HG02970 (cell line): ENCODE measurements at regions not wholly inside any gene's neighbourhood (a gene's known extent, or its start where the extent isn't known, plus 50 kb on each side); places are given as distances from the start of the nearest gene placed in this dataset.

Experiments
- ATAC-seq: cut with Tn5 transposase; IDR thresholded peaks from one replicate; pipeline ENCODE4 v1.9.1; 2021; ENCODE audit warnings: mild to moderate bottlenecking, moderate library complexity, moderate number of reproducible peaks; ENCODE audit not compliant: unreplicated experiment, low FRiP score

DNA sequence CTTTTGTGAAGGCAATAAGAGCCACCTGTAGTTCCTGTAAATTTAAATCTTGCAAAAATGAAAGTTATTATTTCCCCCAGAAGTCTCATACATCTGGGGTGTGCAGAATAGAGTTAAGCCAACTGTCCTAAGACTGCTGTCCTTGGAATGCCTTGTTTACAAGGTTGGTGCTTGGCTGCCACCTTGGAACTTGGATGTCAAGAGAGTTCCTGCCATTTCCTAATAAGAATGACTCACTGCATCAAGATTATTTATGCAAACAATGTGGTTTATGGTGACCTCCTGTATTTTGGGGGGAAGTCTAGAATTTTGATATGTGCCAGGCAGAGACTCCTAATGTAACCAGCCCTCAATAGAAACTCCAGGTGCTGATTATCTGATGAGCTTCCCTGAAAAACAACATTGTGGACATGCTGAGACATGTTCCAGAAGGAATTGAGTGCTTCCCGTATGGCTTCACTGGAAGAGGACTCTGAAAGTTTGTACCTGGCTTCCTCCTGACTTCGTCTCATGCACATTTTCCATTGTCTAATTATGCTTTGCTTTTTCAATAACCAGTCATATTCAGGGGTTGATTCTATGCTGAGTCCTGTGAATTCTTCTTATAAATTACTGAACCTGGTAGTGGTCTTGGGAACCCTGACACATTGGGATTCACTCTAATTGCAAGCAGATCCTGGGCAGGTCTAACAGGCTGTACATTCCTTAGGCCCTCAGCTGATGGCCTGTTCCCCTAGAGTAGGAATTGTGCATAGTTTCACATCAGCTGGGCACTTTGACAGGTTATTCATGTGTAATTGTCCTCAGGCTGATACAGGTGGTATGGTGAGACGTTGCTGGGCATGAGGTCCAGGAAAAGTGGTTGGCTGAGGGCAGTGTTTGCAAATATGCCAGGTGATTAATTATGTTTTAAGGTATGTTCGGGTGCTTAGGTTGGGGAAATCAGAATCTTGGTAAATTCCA, 1370.7 kb upstream of the TMEM132C start:
- ATAC-seq: no peak

DNA sequence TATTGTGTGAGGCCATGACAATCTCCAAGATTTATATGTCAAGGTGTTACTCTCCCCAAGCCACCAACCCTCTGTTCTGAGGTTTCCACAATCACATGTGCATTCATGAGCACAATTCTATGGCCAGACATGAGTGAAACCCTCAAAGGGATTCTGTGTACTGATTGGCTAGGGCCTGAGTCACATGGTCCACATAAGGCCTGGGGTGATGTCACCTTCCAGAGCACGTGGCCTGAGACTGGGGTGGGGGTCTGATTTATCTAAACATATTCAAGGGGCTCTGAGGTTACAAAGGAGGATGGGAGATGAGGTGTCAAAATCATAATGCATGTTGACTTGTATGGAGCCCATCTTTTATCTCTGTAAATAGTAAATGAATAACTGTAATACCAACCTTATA, 1369.9 kb upstream of the TMEM132C start:
- ATAC-seq: no peak

DNA sequence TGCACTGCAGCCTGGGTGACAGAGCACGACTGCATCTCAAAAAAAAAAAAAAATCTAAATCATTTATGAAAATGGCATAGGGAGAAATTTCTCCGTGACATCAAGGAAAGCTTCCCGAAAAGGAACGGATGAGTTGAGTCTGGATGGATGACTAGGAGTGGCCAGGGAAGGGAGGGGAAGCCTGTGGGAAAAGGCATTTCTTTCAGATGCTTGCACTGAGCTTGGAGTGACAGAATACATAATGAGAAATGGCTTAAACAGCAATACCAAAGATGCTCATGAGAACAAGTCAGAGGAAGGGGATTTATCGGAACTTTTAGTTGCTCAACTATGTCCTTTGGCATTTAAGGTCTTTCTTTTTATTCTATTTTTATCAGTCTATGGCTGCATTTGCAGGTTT, 1369.2 kb upstream of the TMEM132C start:
- no peak for ATAC-seq

DNA sequence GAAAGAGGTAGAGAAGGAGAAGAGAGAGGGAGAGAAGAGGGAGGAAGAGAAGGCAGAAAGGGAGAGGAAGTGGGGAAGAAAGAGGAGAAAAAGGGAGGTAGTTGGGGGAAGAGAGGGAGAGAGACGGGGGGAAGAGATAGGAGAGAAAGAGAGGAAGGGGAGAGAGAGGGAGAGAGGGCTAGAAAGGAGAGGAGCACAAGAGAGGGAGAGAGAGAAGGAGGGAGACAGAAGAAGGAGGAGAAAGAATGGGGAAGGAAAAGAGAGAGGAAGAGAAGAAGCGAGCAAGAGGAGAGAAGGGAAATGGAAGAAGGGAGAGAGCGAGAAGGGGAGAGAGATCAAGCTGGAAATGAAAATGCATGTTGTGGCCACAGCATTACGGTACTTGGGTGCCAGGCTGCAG, 1368.4 kb upstream of the TMEM132C start:
- no peak for ATAC-seq

DNA sequence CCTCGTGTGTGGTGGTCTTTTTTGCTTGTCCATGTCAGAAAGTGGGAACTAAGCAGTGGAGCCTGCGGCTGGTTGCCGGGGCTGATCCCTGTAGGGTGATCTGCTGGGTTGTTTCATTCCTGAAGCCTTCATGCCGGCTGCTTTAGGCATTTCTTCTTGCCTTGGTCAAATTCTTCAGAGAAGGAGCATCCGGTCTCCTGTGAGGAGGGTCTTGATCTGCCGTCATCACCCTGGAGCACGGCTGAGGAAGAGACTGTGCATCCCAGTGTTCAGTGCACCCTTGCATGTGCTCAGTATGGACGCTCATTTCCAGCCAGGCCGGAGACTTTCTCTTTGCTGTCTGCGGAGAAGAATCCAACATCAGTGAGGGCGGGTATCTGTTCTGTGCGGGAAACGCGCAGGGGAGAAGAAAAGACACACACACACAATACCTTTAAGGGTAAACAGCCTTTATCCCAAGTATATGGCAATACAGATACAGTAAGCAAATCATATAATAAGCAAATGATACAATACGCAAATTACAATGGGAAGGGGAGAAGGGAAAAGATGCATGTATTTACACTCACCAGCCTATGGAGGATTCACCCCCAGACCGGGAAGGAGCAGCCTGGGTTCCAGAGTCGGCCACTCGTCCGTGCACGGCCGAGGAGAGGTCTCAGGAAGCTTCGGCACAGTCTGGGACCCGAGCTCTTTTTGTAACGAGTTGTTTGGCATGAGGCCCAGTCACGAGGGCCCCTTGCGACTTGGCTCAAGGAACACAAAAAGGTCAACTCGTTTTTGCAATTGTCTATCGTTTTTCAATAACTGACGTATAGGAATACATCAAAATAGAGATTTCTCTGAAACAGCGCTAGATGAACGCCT, 1366.8 kb upstream of the TMEM132C start:
- ATAC-seq: no peak

DNA sequence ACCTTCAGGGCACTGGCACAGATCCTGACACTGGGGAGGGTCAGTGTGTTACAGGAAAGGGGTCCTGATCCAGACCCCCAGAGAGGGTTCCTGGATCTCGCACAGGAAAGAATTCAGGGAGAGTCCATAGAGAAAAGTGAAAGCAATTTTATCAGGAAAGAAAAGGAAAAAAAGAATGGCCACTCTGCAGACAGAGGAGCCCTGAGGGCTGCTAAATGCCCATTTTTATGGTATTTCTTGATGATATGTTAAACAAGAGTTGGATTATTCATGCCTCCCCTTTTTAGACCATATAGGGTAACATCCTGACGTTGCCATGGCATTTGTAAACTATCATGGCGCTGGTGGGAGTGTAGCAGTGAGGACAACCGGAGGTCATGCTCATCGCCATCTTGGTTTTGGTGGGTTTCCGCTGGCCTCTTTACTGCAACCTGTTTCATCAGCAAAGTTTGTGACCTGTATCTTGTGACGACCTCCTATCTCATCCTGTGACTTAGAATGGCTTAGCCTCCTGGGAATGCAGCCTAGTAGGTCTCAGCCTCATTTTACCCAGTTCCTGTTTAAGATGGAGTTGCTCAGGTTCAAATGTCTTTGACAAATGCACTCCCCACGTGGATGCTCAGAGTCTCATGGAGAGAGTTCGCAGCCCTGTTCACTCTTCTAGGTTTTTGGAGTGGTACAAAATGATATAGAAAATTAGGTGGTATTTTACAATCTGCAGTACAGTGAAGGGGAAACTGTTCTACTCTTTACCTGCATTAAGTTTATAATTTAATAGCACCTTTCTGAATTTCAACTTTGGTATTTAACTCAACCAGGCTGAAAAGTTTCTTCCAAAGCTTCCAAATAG, 1363.7 kb upstream of the TMEM132C start:
- no peak for ATAC-seq

DNA sequence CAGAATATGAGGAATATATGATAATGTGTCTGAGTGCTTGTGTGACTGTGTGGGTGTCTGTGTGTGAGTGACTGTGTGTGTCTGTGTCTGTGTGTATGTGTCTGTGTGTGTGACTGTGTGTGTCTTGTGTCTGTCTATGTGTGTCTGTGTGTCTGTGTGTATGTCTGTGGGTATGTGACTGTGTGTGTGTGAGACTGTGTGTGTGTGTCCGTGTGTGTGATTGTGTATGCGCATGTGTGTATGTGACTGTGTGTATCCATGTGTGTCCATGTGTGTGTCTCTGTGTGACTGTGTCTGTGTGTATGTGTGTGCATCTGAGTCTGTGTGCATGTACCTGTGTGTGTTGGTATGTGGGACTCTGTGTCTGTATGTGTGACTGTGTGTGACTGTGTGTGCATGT, 1361.2 kb upstream of the TMEM132C start:
- ATAC-seq: no peak

DNA sequence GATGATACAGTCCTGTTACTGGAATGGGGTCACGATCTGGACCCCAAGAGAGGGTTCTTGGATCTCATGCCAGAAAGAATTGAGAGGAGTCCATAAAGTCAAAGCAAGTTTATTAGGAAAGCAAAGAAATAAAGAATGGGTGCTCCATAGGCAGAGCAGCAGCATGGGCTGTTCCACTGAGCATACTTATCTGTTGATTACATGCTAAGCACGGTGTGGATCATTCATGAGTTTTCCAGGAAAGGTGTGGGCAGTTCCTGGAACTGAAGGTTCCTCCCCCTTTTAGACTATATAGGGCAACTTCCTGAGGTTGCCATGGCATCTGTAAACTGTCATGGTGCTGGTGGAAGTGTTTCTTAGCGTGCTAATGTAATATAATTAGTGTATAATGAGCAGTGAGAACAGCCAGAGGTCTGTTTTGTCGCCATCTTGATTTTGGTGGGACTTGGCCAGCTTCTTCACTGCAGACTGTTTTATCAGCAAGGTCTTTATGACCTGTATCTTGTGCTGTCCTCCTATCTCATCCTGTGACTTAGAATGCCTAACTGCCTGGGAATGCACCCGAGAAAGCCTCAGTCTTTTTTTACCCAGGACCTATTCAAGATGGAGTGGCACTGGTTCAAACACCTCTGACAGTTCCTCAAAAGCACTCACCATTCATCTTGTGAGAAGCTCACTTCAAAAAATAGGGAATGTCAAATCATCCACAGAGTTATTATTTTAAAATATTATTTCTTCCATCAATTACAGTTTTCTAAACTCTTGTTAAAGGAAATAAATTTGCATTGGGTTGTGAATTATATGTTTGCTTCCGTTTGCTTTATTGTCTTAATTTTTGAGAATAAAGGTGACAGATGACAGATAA, 1358.8 kb upstream of the TMEM132C start:
- ATAC-seq: no peak

DNA sequence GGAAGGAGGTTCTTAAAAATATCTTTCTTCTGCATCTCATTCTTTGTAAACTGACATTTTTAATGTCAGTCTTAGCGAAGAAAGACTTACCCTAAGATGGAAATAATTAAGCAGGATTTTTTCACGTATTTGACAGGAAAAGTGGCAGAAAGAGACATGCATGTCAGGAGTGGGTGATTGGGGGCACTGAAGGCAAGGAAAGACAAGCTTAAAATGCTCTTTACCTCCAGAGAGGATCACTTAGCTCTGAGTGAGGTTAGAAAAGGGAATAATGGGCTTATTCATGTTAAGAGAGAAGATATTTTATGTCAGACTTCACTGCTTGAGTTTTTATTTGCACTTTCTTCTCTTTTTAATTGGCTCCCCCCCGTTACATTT, 1358.2 kb upstream of the TMEM132C start:
- no peak for ATAC-seq

DNA sequence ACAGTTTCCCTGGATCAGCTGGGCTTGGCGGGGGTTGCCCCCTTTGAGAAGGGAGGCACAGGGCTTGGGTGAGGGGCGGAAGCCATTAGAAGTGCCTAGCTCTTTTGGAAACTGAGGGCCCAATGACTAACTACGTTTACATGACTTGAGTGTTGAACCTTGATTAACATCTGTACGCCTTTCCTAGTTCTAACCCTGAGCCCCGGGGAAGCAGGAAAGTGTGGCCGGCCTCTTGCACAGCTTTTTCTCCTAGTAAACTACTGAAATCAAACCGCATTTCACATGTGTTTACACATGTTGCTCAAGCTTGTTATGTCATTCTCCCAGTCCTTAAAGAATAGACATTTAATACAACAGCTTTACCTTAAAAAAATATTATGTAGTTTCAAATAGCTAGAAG, 1356.4 kb upstream of the TMEM132C start:
- no peak for ATAC-seq

DNA sequence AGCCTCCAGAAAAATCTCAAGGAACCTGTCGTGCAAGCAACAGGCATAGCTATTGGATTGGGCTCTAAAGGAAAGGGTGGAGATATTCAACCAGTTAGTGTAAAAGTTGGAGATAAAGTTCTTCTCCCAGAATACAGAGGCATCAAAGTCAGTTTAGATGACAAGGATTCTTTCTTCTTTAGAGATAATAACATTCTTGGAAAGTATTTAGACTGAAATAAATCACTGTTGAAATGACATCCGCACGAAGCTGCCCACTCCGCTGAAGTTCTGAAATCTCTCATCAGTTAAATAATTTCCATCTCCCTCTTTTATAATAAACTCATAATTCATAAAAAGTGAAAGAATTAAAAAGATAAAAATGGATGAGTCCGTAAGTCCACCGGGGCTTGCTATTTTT, 1354.9 kb upstream of the TMEM132C start:
- ATAC-seq: no peak

DNA sequence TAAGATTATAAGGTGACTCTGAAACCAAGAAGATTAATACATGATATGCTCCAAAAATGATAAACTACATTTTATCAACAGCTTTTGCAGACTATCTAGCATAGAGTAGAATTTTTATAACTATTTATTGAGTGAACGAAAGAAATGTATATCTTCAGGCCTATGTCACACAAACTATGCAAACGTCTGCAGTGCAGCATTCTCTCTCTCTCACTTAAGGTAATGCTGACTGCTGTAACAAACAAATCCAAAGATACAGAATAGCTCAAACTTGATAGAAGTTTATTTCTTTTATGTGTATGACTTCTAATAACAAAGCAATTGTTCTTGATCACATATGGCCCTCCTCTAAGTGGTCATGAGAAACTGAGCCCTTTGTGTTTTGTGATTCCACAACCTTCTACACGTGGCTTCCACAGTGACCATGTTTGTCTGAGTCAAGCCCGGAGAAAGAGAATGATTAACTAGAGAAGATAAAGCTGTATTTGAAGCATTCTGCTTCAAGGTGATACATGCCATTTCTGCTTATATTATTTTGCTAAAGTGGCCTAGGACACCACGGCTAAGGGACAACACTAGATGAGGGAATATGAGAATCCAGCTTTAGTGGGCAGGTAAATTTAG, 1352.7 kb upstream of the TMEM132C start:
- no peak for ATAC-seq

DNA sequence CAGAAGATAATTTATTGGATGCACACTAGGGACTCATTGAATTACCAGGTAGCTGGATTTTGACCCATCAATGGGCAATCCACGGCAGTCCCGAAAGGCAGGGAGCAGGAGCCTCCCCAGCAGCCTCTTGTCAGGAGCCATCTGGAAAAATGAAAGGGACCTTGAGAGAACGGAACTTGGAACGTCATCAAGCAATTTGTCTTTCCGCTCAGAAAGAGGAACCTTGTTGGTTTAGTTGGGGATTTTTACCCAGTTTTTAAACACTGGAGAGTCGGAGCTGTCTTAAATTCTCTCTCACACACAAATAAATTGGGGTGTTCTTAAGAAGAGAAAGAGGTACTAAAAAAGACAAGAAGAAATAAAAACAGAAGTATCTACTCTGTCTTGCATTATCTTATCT, 1351.7 kb upstream of the TMEM132C start:
- no peak for ATAC-seq

DNA sequence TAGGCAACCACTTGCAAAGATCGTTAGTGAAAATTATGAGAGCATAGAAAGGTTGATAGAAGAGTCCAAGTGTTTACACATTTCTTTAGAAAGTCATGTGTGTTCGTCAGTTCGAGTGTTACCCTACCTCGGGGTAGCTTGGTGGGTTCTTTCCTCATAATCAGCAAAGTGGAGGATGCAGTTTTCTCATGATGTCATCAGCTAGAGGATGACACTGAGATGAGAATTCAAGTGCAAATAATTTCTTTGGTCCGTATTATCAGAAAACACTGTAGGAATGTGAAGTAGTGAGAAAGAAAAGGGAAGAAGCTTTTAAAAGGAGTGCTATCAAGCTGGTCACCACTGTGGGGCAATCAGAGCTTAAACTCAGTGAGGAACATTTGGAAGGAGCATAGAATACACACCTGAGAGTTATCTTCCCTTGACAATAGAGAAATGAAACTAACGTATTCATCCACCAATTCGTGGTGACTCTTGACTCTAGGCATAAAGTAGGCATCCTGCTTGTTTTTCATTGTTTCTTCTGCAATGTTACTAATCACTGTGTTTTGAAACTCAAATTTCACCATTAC, 1340.9 kb upstream of the TMEM132C start:
- no peak for ATAC-seq

DNA sequence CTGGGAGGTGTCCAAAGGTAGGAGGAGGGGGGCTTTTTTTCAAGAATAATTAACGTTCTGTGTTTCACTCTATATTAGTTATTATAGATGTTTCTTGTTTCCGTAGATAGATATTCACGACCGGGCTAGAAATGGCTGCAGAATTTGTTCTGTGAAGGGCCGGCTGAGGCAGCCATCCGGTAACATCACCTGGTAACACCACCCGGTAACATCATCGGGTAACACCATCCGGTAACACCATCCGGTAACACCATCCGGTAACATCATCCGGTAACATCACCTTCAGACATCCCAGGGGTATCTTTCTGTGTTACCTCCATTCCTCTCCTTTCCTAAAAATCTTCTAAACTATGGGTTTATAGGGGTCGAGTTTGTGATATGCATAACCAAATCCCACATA, 1336.7 kb upstream of the TMEM132C start:
- ATAC-seq: no peak

DNA sequence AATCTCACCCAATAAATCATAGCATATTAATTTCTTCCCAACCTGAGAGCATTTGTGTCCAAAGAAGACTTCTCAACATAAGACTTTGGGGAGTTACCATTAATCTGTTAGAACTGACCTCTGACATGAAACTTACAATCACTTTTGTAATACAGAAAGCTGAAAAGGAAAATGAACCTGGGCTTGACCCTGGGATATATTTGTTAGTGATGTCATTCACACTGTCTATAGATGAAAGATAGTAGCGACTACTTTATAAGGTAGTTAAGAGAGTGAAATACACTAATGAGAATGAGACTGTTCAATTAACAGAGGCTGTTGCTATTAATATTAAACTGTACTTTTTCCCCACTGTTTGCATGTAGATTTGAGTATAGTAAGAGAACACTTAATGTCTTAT, 1334.8 kb upstream of the TMEM132C start:
- ATAC-seq: no peak

DNA sequence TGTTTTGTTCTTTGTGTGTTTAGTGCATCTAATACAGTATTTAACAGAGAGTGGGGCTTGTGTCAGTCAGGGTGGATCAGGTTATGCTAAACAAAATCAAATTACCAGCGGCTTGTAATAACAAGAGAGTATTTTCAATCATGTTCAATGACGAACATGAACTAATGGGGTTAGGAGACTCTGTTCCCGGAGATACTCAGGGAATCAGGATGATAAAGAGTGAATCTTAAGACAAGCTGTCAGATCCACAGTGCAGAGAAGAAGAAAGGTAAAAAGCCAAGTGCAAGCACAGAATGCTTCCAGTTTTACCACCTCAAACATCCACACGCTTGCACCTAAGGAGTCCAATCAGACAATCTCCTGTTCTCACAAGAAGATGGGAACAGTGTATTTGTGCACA, 1331.5 kb upstream of the TMEM132C start:
- ATAC-seq: no peak

DNA sequence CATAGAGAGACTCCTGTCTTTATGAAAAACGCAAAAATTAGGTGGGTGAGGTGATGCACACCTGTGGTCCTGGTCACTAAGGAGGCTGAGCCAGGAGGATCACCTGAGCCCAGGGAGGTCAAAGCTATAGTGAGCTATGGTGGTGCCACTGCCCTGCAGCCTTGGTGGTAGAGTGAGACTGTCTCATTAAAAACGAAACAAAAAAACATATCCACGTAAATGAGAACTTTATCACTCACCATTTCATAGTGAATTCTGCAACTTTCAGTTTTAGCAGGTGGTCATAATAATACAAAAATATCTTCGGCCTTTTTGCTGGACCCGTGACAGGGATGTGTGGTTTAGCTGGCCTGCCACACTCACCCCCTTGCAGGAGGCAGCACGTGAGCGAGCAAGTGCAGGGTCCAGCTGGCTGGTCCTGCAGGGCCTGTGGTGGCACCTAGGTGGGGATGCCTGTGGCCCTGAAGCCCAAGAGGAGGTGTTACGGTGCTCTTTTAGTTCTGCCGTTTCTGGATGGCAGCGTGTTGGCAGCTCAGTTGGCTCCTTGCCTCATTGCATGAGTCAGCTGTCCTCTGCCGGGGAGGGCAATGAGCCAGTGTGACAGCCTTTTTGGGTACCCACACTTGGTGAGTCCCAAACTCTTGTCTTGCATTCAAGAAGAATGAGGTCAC, 1330.7 kb upstream of the TMEM132C start:
- ATAC-seq: no peak
